Choroid plexus epithelial cell (primary cell): ENCODE measurements at regions not wholly inside any gene's neighbourhood (a gene's known extent, or its start where the extent isn't known, plus 50 kb on each side); places are given as distances from the start of the nearest gene placed in this dataset.

ENCODE experiments used
- DNase-seq: peaks from one replicate; pipeline ENCODE4 v3.0.0-alpha.2; 2010; ENCODE audit warnings: low read depth
- H3K4me3 ChIP-seq: 2 replicates; pipeline ENCODE4 v1.5.1; 2011; ENCODE audit warnings: low read depth, mild to moderate bottlenecking, control low read depth, low read length, moderate library complexity
- TF ChIP-seq, protein P1 (sequence below): conservative IDR thresholded peaks from 2 replicates; pipeline ENCODE4 v1.5.1; 2011; ENCODE audit warnings: low read depth, mild to moderate bottlenecking, control low read depth, inconsistent platforms, low read length, moderate library complexity

DNA sequence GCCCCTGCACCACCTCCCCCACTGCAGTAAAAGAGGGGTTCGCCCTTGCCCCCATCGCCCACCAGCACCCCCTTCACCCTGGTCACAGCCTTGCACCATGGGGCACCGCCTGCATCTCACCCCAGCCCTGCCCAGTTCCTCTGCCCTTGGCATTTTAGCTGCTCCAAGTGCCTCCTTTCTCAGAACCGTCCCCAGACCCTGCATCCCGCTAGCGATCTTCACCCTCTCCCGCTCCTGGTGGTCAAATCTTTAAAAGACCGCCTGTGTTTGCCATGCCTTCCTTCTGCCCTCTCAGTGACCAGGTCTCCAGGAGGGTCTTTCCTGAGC, 114.7 kb upstream of the OTOS start:
- no peak for DNase-seq
- TF ChIP-seq, protein P1, sequence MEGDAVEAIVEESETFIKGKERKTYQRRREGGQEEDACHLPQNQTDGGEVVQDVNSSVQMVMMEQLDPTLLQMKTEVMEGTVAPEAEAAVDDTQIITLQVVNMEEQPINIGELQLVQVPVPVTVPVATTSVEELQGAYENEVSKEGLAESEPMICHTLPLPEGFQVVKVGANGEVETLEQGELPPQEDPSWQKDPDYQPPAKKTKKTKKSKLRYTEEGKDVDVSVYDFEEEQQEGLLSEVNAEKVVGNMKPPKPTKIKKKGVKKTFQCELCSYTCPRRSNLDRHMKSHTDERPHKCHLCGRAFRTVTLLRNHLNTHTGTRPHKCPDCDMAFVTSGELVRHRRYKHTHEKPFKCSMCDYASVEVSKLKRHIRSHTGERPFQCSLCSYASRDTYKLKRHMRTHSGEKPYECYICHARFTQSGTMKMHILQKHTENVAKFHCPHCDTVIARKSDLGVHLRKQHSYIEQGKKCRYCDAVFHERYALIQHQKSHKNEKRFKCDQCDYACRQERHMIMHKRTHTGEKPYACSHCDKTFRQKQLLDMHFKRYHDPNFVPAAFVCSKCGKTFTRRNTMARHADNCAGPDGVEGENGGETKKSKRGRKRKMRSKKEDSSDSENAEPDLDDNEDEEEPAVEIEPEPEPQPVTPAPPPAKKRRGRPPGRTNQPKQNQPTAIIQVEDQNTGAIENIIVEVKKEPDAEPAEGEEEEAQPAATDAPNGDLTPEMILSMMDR, result no peak
- H3K4me3 ChIP-seq, result no peak overlapping the region

DNA sequence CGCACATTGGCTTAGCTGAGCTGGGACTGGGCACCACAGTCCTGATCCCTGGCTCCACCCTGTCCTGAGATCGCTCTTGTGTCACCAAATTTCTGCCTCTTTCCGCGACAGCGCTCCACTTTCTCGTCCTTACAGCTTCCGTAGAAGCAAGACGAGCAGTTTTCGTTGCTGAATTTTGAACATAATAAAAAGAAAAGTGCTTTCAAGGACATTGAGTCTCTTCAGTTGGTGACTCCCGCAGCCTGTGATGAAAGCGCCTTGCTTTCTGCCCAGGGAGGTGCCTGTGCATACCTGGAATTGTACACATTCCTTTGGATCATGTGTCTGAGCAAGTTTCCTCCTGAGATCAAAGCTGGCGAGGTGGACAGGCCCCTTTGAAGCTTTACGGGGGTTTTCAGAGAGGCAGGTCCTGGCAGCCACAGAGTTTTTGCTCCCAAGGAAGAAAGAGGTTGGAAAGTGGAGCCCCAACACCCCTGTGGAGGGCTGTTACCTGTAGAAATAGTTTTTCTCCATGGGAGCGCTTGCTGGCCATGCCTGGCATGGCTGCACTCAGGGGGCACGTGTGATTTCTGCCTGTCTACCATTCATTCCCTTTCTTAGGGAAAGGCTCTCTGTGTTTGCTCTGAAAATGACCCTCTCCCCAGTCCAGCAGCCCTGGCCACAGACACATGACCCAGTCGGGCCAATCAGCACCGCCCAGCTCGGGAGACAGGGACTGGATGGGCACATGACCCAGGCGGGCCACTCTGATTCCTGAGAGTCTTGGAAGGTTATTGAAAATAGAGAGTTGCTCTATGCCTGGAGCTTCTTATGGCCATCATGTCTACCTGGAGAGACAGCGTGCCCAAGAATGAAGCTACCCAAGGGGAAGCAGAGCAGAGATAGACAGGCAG, 115.6 kb upstream of the OTOS start:
- TF ChIP-seq, protein P1, result no peak
- no peak for DNase-seq
- no peak overlapping the region for H3K4me3 ChIP-seq

DNA sequence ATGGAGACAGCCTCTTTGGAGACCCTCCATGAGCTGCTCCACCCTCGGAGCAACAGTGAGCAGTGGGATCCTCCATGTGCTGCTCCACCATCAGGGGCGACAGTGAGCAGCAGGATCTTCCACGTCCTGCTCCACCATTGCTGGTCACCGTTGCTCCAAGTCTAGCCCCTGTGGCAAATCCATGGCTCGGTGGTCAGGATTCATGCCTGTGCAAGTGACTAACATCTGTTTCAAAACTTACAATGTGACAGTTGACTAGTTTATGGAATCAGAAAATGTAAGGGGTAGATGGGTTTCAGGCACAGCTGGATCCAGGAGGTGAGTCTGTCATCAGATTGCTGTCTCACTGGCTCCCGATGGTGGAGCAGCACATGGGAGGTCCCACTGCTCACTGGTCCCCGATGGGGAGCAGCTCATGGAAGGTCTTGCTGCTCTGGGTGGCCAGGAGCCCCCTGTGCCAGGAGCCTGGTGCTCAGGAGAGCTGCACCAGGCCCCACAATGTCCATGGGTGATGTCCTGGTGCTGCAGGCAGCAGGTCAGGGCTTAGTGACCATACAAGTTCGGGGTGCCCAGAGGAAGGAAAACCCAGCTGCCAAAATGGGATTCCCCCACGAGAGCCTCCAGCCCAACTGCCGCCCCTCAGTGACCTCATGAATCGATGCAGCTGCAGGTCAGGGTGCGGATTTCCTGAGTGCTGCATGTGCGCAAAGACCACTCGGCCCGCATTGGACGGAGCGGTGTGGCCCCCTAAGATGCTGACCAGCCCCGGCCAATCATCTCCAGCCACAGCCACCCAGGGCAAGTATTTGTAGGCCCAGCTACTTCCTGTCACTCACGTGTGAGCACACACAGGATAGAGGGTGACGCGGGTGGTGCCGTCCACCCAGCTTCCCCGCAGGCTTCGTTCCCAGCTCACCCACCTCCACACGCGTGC, 116.5 kb upstream of the OTOS start:
- no peak overlapping the region for H3K4me3 ChIP-seq
- TF ChIP-seq, protein P1, result peak; percentile 9
- DNase-seq, result no peak

GRCh38 chr2:240257940-240258580, 117.6 kb upstream of the OTOS start:
- no peak overlapping the region for H3K4me3 ChIP-seq
- no peak for DNase-seq
- TF ChIP-seq, protein P1, result no peak

- no peak for DNase-seq
- no peak overlapping the region for H3K4me3 ChIP-seq
- TF ChIP-seq, protein P1, result no peak
These were observed 118.2 kb upstream of the OTOS start for GRCh38 chr2:240258685-240259084.

- DNase-seq, result no peak
- H3K4me3 ChIP-seq, result no peak overlapping the region
- TF ChIP-seq, protein P1, result peak; percentile 19
These were observed 118.9 kb upstream of the OTOS start for GRCh38 chr2:240259201-240259923.
